ENCODE measurements at regions not wholly inside any gene's neighbourhood (a gene's known extent, or its start where the extent isn't known, plus 50 kb on each side); places are given as distances from the start of the nearest gene placed in this dataset.

DNA sequence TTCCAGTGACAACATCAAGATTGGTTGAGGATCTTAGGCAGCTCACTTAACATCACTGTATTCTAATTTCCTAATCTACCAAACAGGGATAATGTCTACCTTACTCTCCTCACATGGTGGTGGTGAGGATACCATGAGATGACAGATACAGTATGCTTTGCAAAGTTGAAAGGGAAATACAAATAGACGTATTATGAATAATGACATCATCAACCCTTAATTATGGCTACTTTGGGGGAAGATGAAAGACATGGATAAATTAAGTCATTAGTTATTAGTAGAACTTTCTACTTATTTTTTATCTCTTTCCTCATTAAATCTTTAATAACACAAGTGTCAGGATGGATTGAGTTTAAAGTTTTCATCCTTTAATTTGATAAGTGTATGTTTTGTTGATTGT lies 532.5 kb downstream of the KLF12 start:
- TF ChIP-seq EZH2phosphoT487 (IDR thresholded peaks at IDR 0.05; ENCODE audit: borderline replicate concordance, low read length) (no peak), CTCF (conservative IDR thresholded peaks at IDR 0.05; ENCODE audit: low read depth, low read length) (no peak)

Data from PC-3 (cell line).